GM23338 (cell line): ENCODE measurements at regions not wholly inside any gene's neighbourhood (a gene's known extent, or its start where the extent isn't known, plus 50 kb on each side); places are given as distances from the start of the nearest gene placed in this dataset.

ENCODE experiments used
- ATAC-seq: fragments of 200-7000 bp; cut with Tn5 transposase; 3 replicates; pipeline ENCODE4 v1.9.1; 2020
- DNase-seq: peaks from one replicate; pipeline ENCODE4 v3.0.0-alpha.2; 2015; ENCODE audit warnings: low spot score
- H2AFZ ChIP-seq: fragments of 200-600 bp; sonication (generic); 2 replicates; pipeline ENCODE4 v1.8.0; 2016; ENCODE audit warnings: antibody characterized with exemption, mild to moderate bottlenecking, moderate library complexity
- H3F3A ChIP-seq: fragments of 200-600 bp; sonication (generic); replicated peaks from 2 replicates; pipeline ENCODE4 v1.8.0; 2017; ENCODE audit warnings: antibody characterized with exemption, mixed run types, low read depth
- H3K27ac ChIP-seq: fragments of 200-600 bp; sonication (generic); 2 replicates; pipeline ENCODE4 v1.6.1; 2016; ENCODE audit warnings: low read depth
- H3K27me3 ChIP-seq: fragments of 200-600 bp; sonication (generic); 2 replicates; pipeline ENCODE4 v1.8.0; 2016; ENCODE audit warnings: mild to moderate bottlenecking, mixed run types, moderate library complexity; ENCODE audit not compliant: insufficient read depth
- H3K36me3 ChIP-seq: fragments of 200-600 bp; sonication (generic); 2 replicates; pipeline ENCODE4 v1.8.0; 2016; ENCODE audit warnings: mild to moderate bottlenecking; ENCODE audit not compliant: insufficient read depth
- H3K4me1 ChIP-seq: fragments of 200-600 bp; sonication (generic); 2 replicates; pipeline ENCODE4 v1.8.0; 2016; ENCODE audit warnings: mild to moderate bottlenecking, moderate library complexity; ENCODE audit not compliant: insufficient read depth
- H3K4me2 ChIP-seq: fragments of 200-600 bp; sonication (generic); 2 replicates; pipeline ENCODE4 v1.7.1; 2017; ENCODE audit warnings: mixed run types
- H3K4me3 ChIP-seq: fragments of 200-600 bp; sonication (generic); 2 replicates; pipeline ENCODE4 v1.6.1; 2016; ENCODE audit warnings: mixed run types
- H3K79me2 ChIP-seq: fragments of 200-600 bp; sonication (generic); replicated peaks from 2 replicates; pipeline ENCODE4 v1.8.0; 2017; ENCODE audit warnings: mild to moderate bottlenecking; ENCODE audit not compliant: insufficient read depth
- H3K9me2 ChIP-seq: fragments of 200-600 bp; sonication (generic); 2 replicates; pipeline ENCODE4 v1.8.0; 2017; ENCODE audit not compliant: insufficient read depth
- H4K20me1 ChIP-seq: fragments of 200-600 bp; sonication (generic); replicated peaks from 2 replicates; pipeline ENCODE4 v1.8.0; 2017; ENCODE audit warnings: mild to moderate bottlenecking; ENCODE audit not compliant: insufficient read depth
- H3K27ac Mint-ChIP-seq: 2 replicates; pipeline ENCODE4 v1.8.0; 2020; ENCODE audit warnings: inconsistent platforms, mild to moderate bottlenecking, moderate library complexity, mixed read lengths
- H3K27me3 Mint-ChIP-seq: 3 replicates; pipeline ENCODE4 v1.8.0; 2022; ENCODE audit warnings: low read depth, mild to moderate bottlenecking, moderate library complexity, mixed read lengths, inconsistent platforms; ENCODE audit not compliant: insufficient read depth, poor library complexity
- H3K36me3 Mint-ChIP-seq: 3 replicates; pipeline ENCODE4 v1.8.0; 2021; ENCODE audit warnings: low read depth, mild to moderate bottlenecking, inconsistent platforms, moderate library complexity, mixed read lengths
- H3K4me1 Mint-ChIP-seq: 3 replicates; pipeline ENCODE4 v1.8.0; 2020; ENCODE audit warnings: mild to moderate bottlenecking, inconsistent platforms, mixed read lengths
- H3K4me3 Mint-ChIP-seq: 3 replicates; pipeline ENCODE4 v1.8.0; 2021; ENCODE audit warnings: moderate library complexity, mild to moderate bottlenecking, inconsistent platforms, mixed read lengths
- H3K9me3 Mint-ChIP-seq: 3 replicates; pipeline ENCODE4 v1.8.0; 2020; ENCODE audit warnings: moderate library complexity, mild to moderate bottlenecking, inconsistent platforms, mixed read lengths
- CREB1 ChIP-seq: fragments of 250-450 bp; sonication (Bioruptor Pico); IDR thresholded peaks from 2 replicates; pipeline ENCODE4 v1.5.0; 2020; ENCODE audit warnings: low read depth, mild to moderate bottlenecking, moderate library complexity
- EZH2phosphoT487 ChIP-seq: fragments of 200-600 bp; sonication (generic); IDR thresholded peaks from one replicate; pipeline ENCODE4 v1.8.1; 2018; ENCODE audit warnings: antibody characterized with exemption; ENCODE audit not compliant: unreplicated experiment
- JUNB ChIP-seq: IDR thresholded peaks from one replicate; pipeline ENCODE4 v1.6.1; 2016; ENCODE audit warnings: antibody characterized with exemption; ENCODE audit not compliant: unreplicated experiment
- STAT1 ChIP-seq: IDR thresholded peaks from one replicate; pipeline ENCODE4 v1.6.1; 2016; ENCODE audit warnings: antibody characterized with exemption; ENCODE audit not compliant: unreplicated experiment
- ZNF114 ChIP-seq: fragments of 250-450 bp; sonication (Bioruptor Pico); IDR thresholded peaks from 2 replicates; pipeline ENCODE4 v1.5.0; 2020; ENCODE audit warnings: mild to moderate bottlenecking, moderate library complexity
- ZNF331 ChIP-seq: fragments of 250-450 bp; sonication (Bioruptor Pico); IDR thresholded peaks from 2 replicates; pipeline ENCODE4 v1.5.0; 2020; ENCODE audit warnings: low read depth, mild to moderate bottlenecking, moderate library complexity
- TF ChIP-seq, protein P1 (sequence below): IDR thresholded peaks from 2 replicates; pipeline ENCODE4 v1.6.1; 2016; ENCODE audit warnings: antibody characterized with exemption
- TF ChIP-seq, protein P2 (sequence below): fragments of 250-450 bp; sonication (Bioruptor Pico); IDR thresholded peaks from 2 replicates; pipeline ENCODE4 v1.5.0; 2020; ENCODE audit warnings: mild to moderate bottlenecking, moderate library complexity
- TF ChIP-seq, protein P3 (sequence below): IDR thresholded peaks from one replicate; pipeline ENCODE4 v1.6.1; 2018; ENCODE audit warnings: antibody characterized with exemption; ENCODE audit not compliant: unreplicated experiment

GRCh38 chr7:86431761-86432160 is 211.9 kb upstream of the GRM3 start (continued):
- TF ChIP-seq, protein P1, sequence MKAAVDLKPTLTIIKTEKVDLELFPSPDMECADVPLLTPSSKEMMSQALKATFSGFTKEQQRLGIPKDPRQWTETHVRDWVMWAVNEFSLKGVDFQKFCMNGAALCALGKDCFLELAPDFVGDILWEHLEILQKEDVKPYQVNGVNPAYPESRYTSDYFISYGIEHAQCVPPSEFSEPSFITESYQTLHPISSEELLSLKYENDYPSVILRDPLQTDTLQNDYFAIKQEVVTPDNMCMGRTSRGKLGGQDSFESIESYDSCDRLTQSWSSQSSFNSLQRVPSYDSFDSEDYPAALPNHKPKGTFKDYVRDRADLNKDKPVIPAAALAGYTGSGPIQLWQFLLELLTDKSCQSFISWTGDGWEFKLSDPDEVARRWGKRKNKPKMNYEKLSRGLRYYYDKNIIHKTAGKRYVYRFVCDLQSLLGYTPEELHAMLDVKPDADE: no peak
- no peak for TF ChIP-seq EZH2phosphoT487
- no peak for TF ChIP-seq CREB1 (CRISPR knock-in tag)
- no peak for TF ChIP-seq ZNF114 (CRISPR knock-in tag)
- TF ChIP-seq ZNF331: no peak

DNA sequence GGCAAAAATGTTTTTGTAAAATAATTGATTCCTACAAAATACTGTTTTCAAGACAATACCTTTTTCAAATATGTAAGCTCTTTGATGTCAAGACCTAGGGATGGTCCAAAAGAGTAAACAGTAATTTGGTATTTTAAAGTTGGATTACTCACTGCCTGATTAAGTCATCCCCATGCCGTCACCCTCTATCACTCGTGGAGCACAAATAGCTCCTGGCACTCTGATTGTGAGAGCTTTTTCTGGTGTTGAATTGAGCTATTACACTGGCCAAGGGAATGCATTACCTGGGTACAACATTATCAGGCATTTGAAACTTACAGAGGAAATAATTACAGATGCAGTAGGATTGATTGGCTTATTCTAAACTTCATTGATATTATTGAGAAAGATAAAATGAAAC is 231.9 kb upstream of the GRM3 start:
- Mint-ChIP-seq H3K4me3 (no peak overlapping the region), H3K4me1 (no peaks in the 10 kb centered on the region), H3K27me3 (no peaks in the 10 kb centered on the region), H3K27ac (no peak overlapping the region), H3K9me3 (peaks cover 4% of the 10 kb centered on the region; the same call in 1 of the 3 replicates), H3K36me3 (no peaks in the 10 kb centered on the region)
- H3K36me3 ChIP-seq: no peaks in the 10 kb centered on the region
- H3K4me3 ChIP-seq: no peak overlapping the region
- H2AFZ ChIP-seq: no peak overlapping the region
- no peaks in the 10 kb centered on the region for H3F3A ChIP-seq
- no peaks in the 10 kb centered on the region for H4K20me1 ChIP-seq
- H3K27me3 ChIP-seq: no peaks in the 10 kb centered on the region
- no peaks in the 10 kb centered on the region for H3K4me1 ChIP-seq
- no peak overlapping the region for H3K27ac ChIP-seq
- TF ChIP-seq, protein P2, sequence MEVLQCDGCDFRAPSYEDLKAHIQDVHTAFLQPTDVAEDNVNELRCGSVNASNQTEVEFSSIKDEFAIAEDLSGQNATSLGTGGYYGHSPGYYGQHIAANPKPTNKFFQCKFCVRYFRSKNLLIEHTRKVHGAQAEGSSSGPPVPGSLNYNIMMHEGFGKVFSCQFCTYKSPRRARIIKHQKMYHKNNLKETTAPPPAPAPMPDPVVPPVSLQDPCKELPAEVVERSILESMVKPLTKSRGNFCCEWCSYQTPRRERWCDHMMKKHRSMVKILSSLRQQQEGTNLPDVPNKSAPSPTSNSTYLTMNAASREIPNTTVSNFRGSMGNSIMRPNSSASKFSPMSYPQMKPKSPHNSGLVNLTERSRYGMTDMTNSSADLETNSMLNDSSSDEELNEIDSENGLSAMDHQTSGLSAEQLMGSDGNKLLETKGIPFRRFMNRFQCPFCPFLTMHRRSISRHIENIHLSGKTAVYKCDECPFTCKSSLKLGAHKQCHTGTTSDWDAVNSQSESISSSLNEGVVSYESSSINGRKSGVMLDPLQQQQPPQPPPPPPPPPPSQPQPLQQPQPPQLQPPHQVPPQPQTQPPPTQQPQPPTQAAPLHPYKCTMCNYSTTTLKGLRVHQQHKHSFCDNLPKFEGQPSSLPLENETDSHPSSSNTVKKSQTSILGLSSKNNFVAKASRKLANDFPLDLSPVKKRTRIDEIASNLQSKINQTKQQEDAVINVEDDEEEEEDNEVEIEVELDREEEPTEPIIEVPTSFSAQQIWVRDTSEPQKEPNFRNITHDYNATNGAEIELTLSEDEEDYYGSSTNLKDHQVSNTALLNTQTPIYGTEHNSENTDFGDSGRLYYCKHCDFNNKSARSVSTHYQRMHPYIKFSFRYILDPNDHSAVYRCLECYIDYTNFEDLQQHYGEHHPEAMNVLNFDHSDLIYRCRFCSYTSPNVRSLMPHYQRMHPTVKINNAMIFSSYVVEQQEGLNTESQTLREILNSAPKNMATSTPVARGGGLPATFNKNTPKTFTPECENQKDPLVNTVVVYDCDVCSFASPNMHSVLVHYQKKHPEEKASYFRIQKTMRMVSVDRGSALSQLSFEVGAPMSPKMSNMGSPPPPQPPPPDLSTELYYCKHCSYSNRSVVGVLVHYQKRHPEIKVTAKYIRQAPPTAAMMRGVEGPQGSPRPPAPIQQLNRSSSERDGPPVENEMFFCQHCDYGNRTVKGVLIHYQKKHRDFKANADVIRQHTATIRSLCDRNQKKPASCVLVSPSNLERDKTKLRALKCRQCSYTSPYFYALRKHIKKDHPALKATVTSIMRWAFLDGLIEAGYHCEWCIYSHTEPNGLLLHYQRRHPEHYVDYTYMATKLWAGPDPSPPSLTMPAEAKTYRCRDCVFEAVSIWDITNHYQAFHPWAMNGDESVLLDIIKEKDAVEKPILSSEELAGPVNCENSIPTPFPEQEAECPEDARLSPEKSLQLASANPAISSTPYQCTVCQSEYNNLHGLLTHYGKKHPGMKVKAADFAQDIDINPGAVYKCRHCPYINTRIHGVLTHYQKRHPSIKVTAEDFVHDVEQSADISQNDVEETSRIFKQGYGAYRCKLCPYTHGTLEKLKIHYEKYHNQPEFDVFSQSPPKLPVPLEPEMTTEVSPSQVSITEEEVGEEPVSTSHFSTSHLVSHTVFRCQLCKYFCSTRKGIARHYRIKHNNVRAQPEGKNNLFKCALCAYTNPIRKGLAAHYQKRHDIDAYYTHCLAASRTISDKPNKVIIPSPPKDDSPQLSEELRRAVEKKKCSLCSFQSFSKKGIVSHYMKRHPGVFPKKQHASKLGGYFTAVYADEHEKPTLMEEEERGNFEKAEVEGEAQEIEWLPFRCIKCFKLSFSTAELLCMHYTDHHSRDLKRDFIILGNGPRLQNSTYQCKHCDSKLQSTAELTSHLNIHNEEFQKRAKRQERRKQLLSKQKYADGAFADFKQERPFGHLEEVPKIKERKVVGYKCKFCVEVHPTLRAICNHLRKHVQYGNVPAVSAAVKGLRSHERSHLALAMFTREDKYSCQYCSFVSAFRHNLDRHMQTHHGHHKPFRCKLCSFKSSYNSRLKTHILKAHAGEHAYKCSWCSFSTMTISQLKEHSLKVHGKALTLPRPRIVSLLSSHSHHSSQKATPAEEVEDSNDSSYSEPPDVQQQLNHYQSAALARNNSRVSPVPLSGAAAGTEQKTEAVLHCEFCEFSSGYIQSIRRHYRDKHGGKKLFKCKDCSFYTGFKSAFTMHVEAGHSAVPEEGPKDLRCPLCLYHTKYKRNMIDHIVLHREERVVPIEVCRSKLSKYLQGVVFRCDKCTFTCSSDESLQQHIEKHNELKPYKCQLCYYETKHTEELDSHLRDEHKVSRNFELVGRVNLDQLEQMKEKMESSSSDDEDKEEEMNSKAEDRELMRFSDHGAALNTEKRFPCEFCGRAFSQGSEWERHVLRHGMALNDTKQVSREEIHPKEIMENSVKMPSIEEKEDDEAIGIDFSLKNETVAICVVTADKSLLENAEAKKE (CRISPR knock-in tag): no peak
- no peak for TF ChIP-seq JUNB
- no peak for TF ChIP-seq STAT1
- TF ChIP-seq ZNF331: no peak
- TF ChIP-seq, protein P3, sequence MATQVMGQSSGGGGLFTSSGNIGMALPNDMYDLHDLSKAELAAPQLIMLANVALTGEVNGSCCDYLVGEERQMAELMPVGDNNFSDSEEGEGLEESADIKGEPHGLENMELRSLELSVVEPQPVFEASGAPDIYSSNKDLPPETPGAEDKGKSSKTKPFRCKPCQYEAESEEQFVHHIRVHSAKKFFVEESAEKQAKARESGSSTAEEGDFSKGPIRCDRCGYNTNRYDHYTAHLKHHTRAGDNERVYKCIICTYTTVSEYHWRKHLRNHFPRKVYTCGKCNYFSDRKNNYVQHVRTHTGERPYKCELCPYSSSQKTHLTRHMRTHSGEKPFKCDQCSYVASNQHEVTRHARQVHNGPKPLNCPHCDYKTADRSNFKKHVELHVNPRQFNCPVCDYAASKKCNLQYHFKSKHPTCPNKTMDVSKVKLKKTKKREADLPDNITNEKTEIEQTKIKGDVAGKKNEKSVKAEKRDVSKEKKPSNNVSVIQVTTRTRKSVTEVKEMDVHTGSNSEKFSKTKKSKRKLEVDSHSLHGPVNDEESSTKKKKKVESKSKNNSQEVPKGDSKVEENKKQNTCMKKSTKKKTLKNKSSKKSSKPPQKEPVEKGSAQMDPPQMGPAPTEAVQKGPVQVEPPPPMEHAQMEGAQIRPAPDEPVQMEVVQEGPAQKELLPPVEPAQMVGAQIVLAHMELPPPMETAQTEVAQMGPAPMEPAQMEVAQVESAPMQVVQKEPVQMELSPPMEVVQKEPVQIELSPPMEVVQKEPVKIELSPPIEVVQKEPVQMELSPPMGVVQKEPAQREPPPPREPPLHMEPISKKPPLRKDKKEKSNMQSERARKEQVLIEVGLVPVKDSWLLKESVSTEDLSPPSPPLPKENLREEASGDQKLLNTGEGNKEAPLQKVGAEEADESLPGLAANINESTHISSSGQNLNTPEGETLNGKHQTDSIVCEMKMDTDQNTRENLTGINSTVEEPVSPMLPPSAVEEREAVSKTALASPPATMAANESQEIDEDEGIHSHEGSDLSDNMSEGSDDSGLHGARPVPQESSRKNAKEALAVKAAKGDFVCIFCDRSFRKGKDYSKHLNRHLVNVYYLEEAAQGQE: no peak
- TF ChIP-seq EZH2phosphoT487: no peak
- no peak for TF ChIP-seq CREB1 (CRISPR knock-in tag)
- no peak for ATAC-seq
- H3K4me2 ChIP-seq: no peak overlapping the region
- no peaks in the 10 kb centered on the region for H3K9me2 ChIP-seq
- no peak for DNase-seq
- no peaks in the 10 kb centered on the region for H3K79me2 ChIP-seq
